Mammary epithelial cell (primary cell): ENCODE measurements at regions not wholly inside any gene's neighbourhood (a gene's known extent, or its start where the extent isn't known, plus 50 kb on each side); places are given as distances from the start of the nearest gene placed in this dataset.

ENCODE experiments used
- CTCF ChIP-seq, 2 donors: IDR thresholded peaks in 1 of 2; conservative IDR thresholded peaks in 1 of 2; 2 replicates each; pipeline ENCODE4 v1.5.1; 2011 to 2012; ENCODE audit warnings: inconsistent platforms in 2 of 2, low read length in 2 of 2, mild to moderate bottlenecking in 2 of 2, control low read depth in 1 of 2, low read depth in 1 of 2; ENCODE audit not compliant: insufficient read depth in 1 of 2; ENCODE audit errors: extremely low read depth in 1 of 2
- EZH2 ChIP-seq: IDR thresholded peaks from 2 replicates; pipeline ENCODE4 v1.6.1; 2012; ENCODE audit warnings: low read length, inconsistent platforms, borderline replicate concordance

- TF ChIP-seq CTCF (conservative IDR thresholded peaks at IDR 0.05 in 1 of 2, IDR thresholded peaks at IDR 0.05 in 1 of 2; ENCODE audit: extremely low read depth in 1 of 2, insufficient read depth in 1 of 2, low read depth in 1 of 2, low read length in 2 of 2) (no peak), EZH2 (no peak)
Measured at GRCh38 chr1:104919188-104919587, 1169.5 kb downstream of the AMY1C start.
